Activated CD4-positive, alpha-beta T cell treated with anti-CD3 and anti-CD28 coated beads, Interleukin-2, amount 50 U/mL, for 48 hours (primary cell): ENCODE measurements at regions not wholly inside any gene's neighbourhood (a gene's known extent, or its start where the extent isn't known, plus 50 kb on each side); places are given as distances from the start of the nearest gene placed in this dataset.

Experiments used
- DNase-seq, 2 experiments: peaks; one replicate each; pipeline ENCODE4 v3.0.0-alpha.2; 2020

DNA sequence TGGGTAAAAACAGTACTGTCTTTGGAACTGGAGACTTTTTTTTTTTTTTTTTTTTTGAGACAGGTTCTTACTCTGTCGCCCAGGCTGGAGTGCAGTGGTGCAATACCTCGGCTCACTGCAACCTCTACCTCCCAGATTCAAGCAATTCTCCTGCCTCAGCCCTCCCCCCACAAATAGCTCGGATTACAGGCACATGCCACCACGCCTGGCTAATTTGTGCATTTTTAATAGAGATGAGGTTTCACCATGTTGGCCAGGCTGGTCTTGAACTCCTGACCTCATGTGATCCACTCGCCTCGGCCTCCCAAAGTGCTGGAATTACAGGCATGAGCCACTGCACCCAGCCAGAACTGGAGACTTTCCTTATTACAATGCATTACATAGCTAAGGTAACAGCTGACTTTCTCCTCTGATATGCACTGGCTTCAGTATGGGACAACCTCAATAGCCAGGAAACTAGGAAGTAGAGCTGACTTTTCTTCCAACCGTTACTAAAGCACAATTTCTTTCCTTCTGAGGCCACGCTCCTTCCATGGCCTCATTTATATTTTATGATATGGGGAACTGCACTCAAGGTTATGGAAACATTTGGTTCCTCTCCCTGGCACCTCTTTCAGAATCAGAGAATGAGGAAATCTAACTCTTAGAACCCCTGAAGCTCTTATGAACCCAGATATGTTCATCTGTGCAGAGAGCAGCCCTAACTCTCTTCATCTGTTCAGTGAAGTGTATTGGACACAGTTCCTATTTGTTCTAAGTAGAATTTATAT is 53.5 kb upstream of the FAM9B start:
- no peak for DNase-seq

DNA sequence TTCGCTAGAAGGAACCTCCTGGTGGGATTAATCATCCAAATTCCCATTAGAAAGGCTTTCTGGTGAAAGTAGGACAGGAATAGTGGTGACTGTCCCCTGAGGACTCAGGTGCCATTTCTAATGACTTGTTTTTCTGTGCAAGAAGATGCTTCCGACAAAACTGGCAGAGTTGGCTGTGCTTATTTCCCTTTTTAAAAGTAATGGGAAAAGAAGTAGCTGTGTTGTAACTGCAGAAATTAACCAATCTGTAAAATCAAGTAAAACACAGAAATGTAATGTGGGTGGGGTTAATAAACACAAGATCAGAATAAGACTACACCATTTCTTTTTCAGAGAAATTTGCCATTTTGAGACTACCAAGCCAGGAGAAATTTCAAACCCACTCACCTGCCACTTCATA is 55.0 kb upstream of the FAM9B start:
- no peak for DNase-seq

DNA sequence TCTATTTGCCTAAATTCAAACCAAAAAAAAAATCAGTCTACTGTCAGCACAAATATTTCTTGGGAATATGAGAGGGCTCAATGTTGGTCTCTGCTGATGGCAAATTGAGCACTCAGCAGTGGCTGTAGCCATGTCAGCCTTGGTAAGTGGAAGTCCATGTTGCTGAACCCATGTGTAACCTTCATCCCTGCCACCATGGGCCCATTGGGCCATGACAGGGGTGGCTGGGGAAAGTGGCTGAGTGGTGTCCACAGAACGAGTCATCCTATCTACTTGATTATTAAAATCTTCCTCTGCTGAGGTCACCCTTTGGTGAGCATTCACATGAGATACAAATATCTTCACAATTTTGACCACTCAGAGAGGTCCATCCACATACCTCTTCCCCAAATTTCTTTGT is 56.8 kb upstream of the FAM9B start:
- DNase-seq = no peak

DNA sequence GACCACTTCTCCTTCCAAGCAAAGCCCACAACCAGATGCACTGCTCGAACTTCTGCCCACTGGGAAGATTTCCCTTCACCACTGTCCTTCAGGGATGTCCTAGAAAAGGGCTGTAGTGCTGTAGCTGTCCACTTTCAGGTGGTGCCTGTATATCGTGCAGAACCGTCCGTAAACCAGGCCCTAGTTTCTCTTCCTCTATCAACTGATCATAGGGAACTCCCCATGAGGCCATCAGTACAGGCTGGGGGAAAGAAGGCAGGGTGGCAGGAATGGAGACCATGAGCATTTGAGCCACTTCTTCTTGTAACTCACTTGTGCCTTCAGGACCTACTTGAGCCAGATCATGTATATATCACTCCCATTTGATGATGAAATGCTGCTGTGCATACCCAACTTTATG is 57.3 kb upstream of the FAM9B start:
- DNase-seq = no peak

DNA sequence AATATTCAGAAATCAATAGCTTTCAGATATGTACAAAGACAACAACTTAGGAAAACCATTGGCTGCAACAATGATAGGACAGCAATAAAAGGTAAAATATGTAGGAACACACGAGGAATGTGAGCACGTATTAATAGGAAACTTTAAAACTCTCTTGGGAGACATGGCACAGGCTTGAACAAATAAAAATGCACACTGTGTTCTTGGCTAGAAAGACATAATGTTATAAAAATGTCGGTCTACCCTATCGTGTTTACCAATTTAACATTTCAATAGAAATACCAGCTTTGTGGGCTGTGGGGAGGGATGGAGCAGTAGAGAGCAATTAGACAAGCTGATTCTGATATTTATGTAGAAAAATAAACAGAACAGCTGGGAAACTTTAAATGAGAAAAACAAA is 69.0 kb upstream of the FAM9B start:
- DNase-seq = no peak

DNA sequence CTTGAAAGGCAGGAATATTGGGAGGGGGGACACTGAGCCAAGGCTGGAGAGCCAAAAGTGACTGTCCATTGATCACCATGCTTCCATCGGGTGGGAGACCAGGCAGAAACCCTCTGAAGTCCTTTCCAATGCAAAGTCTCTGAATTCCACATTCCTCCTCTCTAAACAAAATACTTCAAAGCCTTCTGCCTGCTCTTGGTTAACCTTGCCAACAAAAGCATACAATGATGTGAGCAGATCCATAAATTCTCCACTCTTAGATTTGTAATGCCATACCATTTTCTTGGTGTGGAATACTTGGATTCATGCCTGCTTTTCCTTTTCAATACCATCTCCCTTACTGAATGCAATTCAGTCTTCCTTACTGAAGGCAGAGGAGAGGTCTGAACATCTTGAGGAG is 74.1 kb upstream of the FAM9B start:
- no peak for DNase-seq

DNA sequence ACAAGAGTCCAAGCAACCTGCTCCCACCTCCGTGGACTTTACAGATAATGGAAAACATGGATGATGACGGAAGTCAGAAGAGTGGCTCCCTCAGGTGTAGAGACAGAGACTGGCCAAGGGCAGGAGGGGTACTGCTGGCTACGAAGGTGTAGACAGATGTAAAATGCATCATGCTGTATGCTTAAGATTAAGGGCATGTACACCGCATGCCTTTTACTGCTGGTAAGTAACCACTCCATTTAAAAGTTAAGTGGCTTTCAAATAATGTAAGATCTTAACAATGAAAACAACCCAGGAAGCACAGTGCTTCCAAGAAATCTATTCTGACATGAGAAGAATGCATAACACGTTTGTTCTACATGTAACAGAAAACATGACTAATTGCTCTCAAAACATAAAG is 76.9 kb upstream of the FAM9B start:
- no peak for DNase-seq

DNA sequence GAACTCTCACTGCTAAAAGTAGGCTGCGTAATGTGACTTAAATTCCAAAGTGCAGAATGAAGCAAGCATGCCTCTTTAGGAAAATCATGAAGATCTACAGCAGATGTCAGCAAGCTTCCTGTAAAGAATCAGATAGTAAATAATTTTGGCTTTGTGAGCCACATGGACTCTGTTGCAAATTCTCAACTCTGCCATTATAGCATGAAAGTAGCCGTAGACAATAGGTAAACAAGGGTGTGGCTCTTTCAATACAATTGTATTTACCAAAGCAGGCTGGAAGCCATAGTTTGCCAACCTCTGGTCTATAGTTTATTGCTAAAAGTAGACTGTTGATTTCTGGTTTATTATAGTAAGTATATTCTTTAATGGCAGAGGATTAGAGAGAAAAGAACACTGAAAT is 80.3 kb upstream of the FAM9B start:
- no peak for DNase-seq

DNA sequence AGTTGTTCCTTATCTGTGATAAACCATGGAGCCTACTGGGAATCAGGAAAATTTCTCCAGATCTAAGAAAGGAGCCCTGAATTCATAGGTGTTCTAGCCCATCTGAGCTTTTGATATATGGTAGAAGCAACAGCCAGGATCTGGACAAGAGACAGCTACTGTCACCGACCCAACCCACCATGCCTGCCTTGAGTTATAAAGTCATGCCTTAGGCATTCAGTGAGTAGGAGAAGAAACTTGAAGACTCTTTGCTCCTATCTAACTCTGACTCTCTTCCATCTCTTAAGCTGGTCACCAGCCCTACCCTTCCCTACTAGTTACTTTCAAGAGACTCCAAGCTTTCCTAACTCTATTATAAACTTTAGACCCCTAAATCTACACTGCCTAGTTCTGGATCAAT is 83.9 kb upstream of the FAM9B start:
- no peak for DNase-seq

DNA sequence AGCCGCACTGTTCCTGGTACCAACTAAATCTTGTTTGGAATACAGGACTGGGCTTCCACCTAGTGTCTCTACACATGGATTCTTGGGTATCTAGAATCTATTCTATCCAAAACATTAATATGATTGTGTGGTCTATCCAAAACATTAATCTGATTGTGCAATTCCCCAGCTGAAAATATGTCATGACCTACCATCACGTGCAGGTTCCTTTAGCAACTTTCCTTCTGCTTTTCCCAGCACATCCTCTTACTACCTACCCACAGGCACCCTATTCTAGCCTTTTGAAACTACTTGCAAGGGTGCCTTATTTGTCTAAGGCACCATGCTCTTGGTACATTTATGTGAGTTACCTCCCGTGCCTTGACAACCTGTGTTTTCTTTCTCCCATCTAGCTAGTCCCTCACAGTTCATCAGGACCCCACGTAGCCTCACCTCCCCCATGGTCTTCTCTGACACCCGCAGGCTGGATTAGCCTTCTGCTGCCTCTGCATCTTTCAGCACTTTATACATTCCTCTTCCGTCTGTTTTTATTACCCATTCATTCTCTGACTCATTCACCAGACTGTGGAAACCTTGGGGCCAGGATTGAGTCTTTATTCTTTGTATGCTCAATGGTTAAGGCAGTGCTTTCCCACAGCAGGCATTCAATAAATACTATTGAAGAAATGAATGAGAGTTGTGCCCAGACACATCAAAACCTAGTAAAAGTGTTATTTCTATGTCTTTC is 88.8 kb upstream of the FAM9B start:
- no peak for DNase-seq

DNA sequence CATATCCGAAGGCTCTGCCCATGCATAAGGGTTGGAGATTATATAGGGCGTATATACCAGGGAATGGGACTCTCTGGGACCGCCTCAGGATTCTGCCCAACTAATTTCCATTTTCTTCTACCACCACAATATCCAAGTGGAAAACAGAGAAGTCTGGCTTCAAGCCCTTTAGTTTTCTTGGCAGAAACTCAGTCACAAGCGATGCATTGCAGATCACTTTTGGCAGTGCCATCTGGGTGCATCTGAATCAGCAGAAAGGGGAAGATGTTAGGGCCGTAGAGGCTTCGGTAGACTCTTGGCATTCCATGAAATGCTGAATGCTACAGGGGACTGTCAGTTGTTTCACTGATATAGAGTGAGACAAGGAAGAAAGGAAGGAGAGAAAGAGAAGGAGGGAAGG is 94.1 kb upstream of the FAM9B start:
- DNase-seq = no peak

DNA sequence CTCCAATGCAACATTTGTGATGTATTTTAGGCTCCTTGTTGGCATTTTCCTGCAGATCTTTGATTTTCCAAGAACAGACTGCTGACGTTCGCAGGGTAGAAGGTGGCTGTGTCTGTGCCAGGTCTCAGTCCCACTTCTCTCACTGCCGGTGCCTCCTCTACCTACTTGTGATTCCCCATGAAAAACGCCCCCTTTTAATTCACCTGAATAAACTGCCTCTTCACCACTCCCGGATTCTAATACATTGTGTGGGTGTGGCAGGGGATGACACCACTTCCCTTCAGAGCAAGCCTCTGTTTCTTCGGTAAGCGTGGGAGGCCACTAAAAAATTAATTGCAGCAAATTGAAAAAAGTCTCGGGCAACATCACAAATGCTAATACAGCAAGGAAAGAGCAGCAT is 96.1 kb upstream of the FAM9B start:
- no peak for DNase-seq

DNA sequence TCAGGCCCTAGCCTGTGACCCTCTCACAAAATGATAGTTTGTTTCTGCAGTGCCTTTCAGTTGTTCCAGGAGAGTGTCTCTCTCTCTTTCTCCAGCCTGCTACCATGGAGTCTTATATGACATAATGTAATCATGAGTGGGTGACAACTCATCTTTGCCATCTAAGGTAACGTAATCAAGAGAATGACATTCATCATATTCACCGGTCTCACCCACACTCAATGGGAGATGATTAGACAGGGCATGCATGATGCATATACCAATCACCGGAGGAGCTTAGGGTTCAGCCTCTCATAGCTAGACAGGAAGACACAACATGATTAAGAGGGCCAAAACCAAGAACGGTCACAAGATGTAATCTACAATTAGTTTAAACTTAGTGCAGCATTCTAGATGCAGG is 97.1 kb upstream of the FAM9B start:
- DNase-seq = peak in 1 of 2 experiments; percentile 9

DNA sequence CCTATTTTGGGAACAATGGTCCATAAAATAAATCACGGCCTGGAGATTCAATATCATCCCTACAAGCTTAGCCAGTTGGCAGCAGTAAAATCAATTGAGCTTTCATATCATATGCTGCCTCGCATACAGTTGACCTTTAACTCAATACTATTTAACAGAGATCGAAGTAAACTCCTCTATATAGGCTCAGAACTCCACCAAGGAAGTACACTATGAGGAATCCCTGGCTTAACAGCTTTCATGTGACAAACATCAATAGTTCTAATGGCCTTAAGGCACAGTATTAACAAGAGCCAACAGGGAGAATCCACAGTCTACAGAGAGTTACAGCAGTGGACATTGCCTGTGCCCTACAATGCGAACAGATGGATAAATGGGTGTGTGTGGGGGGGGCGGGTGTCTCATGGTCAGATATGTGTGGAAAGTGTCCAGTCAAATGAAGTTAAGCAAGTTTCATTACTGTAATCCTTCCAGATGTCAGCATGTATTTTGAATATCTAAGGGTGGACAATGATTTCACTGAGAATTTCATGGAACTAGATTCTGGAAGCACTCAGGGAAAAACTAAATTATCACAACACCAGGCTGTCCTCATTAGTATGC is 98.2 kb upstream of the FAM9B start:
- DNase-seq = no peak

DNA sequence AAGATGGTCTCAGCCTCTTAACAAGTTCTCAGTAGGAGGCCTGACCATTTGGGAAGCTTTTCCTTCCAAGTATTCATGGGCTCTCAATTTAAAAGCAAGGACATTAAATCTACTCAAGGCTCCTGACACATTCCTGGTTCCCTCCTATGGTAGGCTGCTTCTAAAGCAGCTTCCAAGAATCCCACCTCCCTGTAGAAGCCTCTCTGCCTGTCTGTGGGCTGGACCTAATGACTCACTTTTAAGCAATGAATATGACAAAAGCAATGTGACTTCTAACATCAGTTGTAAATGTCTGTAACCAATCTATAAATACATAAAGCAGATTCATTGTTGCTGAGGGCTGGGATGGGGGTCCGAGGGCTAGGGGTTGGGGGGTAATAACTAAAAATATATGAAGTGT is 99.5 kb upstream of the FAM9B start:
- DNase-seq = no peak

DNA sequence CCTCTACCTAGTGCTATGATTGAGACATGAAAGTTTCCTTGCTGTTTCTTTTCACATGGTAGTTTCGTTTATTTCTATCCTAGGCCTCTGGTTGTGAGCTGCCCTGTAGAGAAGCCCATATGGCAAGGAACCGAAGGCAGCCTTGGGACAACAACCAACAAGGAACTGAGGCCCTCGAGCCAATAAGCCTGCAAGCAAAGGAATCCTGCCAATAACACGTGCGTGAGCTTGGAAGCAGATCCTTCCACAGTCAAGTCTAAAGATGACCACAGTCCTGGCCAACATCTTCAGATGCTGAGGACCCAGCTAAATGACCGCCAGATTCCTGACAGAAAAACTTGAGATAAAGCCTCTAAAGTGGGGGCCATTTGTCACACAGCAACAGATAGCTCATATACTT is 100.4 kb upstream of the FAM9B start:
- DNase-seq = no peak

DNA sequence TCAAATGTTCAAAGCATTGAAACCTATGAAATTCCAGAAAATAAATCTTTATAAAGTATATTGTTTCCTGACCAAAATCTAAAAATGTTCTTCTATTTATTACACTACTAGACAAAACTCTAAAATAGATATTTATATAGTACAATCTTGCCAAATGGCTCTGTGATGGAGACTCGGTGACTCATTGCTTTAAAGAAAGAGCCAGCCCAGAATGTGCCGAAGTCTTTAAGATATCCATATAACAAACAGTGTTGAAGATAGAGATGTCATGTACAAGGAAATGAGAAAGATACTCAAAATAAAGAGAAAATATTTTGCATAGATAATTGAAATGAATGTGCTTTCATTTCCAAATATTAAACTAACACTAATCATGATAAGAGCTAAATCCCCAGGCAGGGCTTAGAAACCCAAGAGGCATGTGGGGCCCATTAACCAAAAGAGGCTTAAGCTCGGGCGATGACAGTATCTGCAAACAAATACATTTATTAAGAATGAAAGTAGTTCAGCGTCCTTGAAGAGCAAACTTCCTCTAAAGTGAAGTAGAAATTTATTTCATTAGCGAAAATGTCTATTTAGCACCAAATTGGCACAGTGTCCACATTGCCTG is 102.1 kb upstream of the FAM9B start:
- DNase-seq = no peak

DNA sequence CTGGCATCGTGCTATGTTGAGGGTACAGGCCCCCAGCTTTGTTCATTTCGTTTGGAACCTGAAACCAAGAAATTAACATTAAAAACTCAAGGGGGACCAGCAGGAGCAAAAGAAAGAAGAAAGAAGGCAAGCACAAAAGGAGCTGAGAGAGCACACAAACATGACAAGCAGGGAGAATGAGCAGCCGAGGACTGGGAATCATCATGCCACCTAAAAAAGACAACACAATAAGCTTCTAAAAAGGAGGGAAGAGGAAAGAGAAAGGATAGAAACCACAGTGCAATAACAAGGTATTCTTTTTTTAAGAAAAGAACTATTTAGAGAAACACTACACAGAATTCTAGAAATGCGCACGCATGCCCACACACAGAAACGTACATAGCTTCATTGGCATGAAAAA is 103.2 kb upstream of the FAM9B start:
- DNase-seq = no peak

DNA sequence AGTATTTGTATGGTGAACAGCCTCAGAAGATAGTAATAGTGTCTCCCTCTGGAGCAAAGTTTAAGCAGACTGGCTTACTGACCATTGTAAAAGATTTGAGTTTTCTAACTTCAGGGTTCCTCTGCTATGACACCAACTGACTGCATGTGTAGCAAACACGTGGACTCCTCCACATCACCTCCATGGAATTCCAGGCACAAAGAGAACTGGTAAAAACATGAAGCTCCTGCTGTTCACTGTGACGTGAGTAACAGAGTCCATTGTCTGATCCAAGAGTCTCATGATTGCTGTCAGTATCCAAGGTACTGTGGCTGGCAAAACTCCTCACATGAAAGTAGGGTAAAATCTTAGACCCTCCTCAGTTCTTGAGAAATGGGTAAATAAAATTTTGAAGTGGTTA is 107.6 kb upstream of the FAM9B start:
- no peak for DNase-seq

DNA sequence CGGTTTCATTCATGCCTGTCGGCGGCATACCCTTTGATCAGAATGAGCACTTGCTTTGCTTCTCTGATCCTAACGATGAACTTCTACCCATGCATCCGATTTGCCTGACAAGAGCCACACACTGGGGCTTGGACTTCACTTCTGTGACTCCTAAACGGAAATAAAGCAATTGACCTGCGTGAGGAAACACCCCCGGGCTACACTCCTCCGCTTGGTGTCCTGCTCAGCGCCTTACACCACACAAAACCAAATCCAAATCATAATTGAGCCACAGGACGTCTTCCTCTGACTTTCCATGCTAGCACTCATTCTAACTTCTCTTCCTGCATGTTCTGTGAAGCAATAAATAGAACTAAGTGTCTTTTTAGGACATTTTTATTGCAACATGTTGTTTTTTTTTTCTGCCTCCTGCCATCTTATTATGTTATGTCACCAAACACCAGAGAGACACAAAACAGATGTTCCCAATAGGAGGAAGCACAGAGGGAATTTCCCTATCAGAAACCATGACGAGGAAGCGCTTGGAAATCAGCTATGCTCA is 110.8 kb upstream of the FAM9B start:
- no peak for DNase-seq

DNA sequence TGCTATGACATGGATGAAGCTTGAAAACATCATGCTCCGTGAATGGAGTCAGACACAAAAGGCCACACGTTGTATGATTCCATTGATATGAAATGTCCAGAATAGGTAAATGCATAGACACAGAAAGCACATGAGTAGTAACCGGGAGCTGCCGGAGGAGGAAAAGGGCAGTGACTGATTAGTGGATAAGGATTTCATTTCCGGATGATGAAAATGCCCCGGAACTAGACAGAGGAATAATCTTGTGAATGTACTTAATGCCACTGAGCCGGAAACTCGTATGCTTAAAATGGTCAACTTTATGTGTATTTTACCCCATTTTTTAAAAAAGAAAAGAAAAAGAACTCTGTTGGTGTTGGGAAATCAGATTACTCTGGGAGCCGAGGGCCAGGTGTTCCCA is 112.7 kb upstream of the FAM9B start:
- DNase-seq = no peak

DNA sequence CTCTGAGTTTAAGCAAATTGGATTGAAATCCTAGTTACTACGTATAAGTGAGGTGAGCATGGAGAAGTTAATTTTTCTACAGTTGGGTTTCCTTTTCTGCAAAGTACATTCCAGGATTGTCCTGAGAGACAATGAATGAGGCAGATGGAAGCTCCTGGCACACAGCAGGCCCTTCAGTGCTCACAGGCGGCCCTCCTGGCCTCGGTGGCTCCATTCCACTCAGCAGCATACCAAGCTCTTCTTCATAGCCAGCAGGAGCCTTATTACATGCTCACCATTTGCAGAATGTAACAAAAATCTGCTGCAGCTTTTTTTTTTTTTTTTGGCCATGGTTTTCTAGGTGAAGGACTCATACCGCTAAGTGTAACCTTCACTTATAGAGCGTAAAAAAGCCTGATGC is 113.2 kb upstream of the FAM9B start:
- no peak for DNase-seq

DNA sequence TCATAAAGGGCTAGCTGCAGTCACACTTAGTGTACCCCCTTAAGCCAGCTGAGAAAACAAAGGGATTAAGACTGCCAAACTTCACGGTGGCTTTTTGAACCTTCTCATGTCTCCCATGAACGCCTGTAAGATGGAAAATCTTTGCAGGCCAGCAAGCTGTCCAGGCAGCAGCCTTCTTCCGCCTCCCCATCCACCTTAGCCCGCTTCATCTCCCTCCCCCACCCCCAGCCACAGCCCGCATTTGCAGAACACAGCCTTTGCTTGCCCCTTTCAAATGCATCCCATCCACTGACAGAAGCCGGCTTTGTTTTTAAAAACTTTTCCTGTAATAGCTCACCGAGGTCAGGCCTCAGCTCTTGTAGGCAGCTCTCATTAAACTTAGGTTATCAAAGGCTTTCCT is 113.8 kb upstream of the FAM9B start:
- no peak for DNase-seq
